OCI-LY7 (cell line): ENCODE measurements at regions not wholly inside any gene's neighbourhood (a gene's known extent, or its start where the extent isn't known, plus 50 kb on each side); places are given as distances from the start of the nearest gene placed in this dataset.

ENCODE experiments used
- BruUV-seq: library from RNA; stranded (reverse); fragments of 400-500 nt; replicated peaks from 2 replicates; lab custom pipeline; 2021; lab: Mats Ljungman, UMichigan
- CTCF ChIA-PET: fragments of 300-600 bp; sonication (Branson Sonifier 250); formaldehyde crosslinking; loops from one replicate; lab custom pipeline; 2022; ENCODE audit warnings: antibody characterized with exemption; ENCODE audit not compliant: unreplicated experiment; lab: Charles Lee
- POLR2A ChIA-PET: fragments of 300-600 bp; sonication (Branson Sonifier 250); formaldehyde crosslinking; loops from one replicate; lab custom pipeline; 2022; ENCODE audit warnings: antibody characterized with exemption; lab: Charles Lee
- DNase-seq: peaks from one replicate; pipeline ENCODE4 v3.0.0-alpha.2; 2015; ENCODE audit warnings: low spot score
- H2AFZ ChIP-seq: fragments of 200-600 bp; sonication (generic), shearing (Covaris generic); 2 replicates; pipeline ENCODE4 v1.6.1; 2014; ENCODE audit warnings: mild to moderate bottlenecking, antibody characterized with exemption, low read length, moderate library complexity
- H3K27ac ChIP-seq: fragments of 200-600 bp; sonication (generic); 2 replicates; pipeline ENCODE4 v1.5.1; 2014; ENCODE audit warnings: mixed run types, low read depth, mild to moderate bottlenecking, moderate library complexity, low read length, inconsistent platforms; ENCODE audit not compliant: poor library complexity, severe bottlenecking
- H3K36me3 ChIP-seq: fragments of 200-600 bp; sonication (generic); 2 replicates; pipeline ENCODE4 v1.6.1; 2014; ENCODE audit warnings: mild to moderate bottlenecking, antibody characterized with exemption, low read length, moderate library complexity, mixed read lengths; ENCODE audit not compliant: insufficient read depth
- H3K4me1 ChIP-seq: fragments of 200-600 bp; sonication (generic); 2 replicates; pipeline ENCODE4 v1.5.1; 2014; ENCODE audit warnings: mild to moderate bottlenecking, low read length; ENCODE audit not compliant: insufficient read depth, poor library complexity, severe bottlenecking
- H3K4me2 ChIP-seq: fragments of 200-600 bp; sonication (generic); 2 replicates; pipeline ENCODE4 v1.6.1; 2014; ENCODE audit warnings: mild to moderate bottlenecking, low read length
- H3K4me3 ChIP-seq: fragments of 200-600 bp; sonication (generic); 2 replicates; pipeline ENCODE4 v1.5.1; 2014; ENCODE audit warnings: mild to moderate bottlenecking, low read depth, low read length; ENCODE audit not compliant: poor library complexity, severe bottlenecking
- H3K79me2 ChIP-seq: fragments of 200-600 bp; sonication (generic); 2 replicates; pipeline ENCODE4 v1.6.1; 2016; ENCODE audit warnings: low read depth, mild to moderate bottlenecking, low read length, moderate library complexity, mixed read lengths; ENCODE audit not compliant: insufficient read depth
- H3K9me2 ChIP-seq: fragments of 200-600 bp; sonication (generic); 2 replicates; pipeline ENCODE4 v1.6.1; 2016; ENCODE audit warnings: mild to moderate bottlenecking, low read length, mixed read lengths; ENCODE audit not compliant: insufficient read depth
- H3K9me3 ChIP-seq: fragments of 200-600 bp; sonication (generic); 2 replicates; pipeline ENCODE4 v1.6.1; 2014; ENCODE audit warnings: mild to moderate bottlenecking, mixed run types, low read length, mixed read lengths
- H4K20me1 ChIP-seq: fragments of 200-600 bp; sonication (generic); 2 replicates; pipeline ENCODE4 v1.6.1; 2014; ENCODE audit warnings: mild to moderate bottlenecking, antibody characterized with exemption, low read length, moderate library complexity, mixed read lengths; ENCODE audit not compliant: insufficient read depth
- CTCF ChIP-seq: fragments of 200-600 bp; sonication (generic); conservative IDR thresholded peaks from 2 replicates; pipeline ENCODE4 v1.5.1; 2014; ENCODE audit warnings: mild to moderate bottlenecking, antibody characterized with exemption, low read length, moderate library complexity, mixed read lengths
- EZH2phosphoT487 ChIP-seq: fragments of 200-600 bp; sonication (generic); IDR thresholded peaks from 2 replicates; pipeline ENCODE4 v1.6.1; 2018; ENCODE audit warnings: low read depth, borderline replicate concordance, mild to moderate bottlenecking, mixed run types, antibody characterized with exemption, low read length, moderate library complexity, mixed read lengths
- intact Hi-C: fragments of 100-400 bp; cut with micrococcal nuclease; formaldehyde crosslinking; loops from one replicate; pipeline ENCODE4 v1.10.0; 2022; ENCODE audit not compliant: unreplicated experiment

DNA sequence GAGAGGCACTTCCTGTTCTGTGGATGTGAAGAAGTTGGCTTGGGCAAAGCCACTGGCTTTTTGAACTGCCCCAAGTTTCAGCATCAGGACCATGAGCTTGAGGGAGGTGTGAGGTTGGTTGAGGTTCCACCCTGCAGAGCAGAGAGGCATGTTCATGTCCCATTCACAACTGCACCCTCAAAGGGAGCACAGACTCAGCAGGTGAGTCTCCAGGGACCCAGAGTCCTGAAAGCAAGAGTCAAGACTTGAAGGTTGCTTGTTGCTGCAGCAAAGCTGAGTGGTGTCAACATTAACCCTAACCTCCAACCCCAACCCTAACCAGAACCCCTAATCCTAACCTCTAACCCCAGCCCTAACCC, 556.3 kb downstream of the BRD1 start:
- POLR2A ChIA-PET, result no interaction called here
- BruUV-seq, result no TSS peak

GRCh38 chr22:49270595-49271368, 556.9 kb downstream of the BRD1 start:
- CTCF ChIA-PET, result no interaction called here
- H3K4me2 ChIP-seq, result no peak overlapping the region
- POLR2A ChIA-PET, result no interaction called here
- no peak for TF ChIP-seq EZH2phosphoT487
- no peak for TF ChIP-seq CTCF
- intact Hi-C loops, result no loop called here
- no peak for DNase-seq
- no TSS peak for BruUV-seq
- H3K36me3 ChIP-seq, result no peaks in the 10 kb centered on the region
- no peak overlapping the region for H2AFZ ChIP-seq
- no peak overlapping the region for H3K27ac ChIP-seq
- H4K20me1 ChIP-seq, result no peaks in the 10 kb centered on the region
- H3K79me2 ChIP-seq, result no peaks in the 10 kb centered on the region
- H3K9me2 ChIP-seq, result no peaks in the 10 kb centered on the region
- no peak overlapping the region for H3K4me3 ChIP-seq
- H3K4me1 ChIP-seq, result no peaks in the 10 kb centered on the region
- no peaks in the 10 kb centered on the region for H3K9me3 ChIP-seq

More for the DNA sequence above, 556.3 kb downstream of the BRD1 start:
- no peaks in the 10 kb centered on the region for H3K4me1 ChIP-seq
- TF ChIP-seq EZH2phosphoT487 (no peak), CTCF (no peak)
- H3K36me3 ChIP-seq, result no peaks in the 10 kb centered on the region
- no peaks in the 10 kb centered on the region for H3K9me3 ChIP-seq
- CTCF ChIA-PET, result no interaction called here
- no peak overlapping the region for H3K27ac ChIP-seq
- no peak for DNase-seq
- H4K20me1 ChIP-seq, result no peaks in the 10 kb centered on the region
- H3K4me3 ChIP-seq, result no peak overlapping the region
- intact Hi-C loops, result no loop called here
- no peak overlapping the region for H3K4me2 ChIP-seq
- H3K79me2 ChIP-seq, result no peaks in the 10 kb centered on the region
- H2AFZ ChIP-seq, result no peak overlapping the region
- no peaks in the 10 kb centered on the region for H3K9me2 ChIP-seq

GRCh38 chr22:49269928-49270327, 557.7 kb downstream of the BRD1 start:
- Histone ChIP-seq H3K36me3 (no peaks in the 10 kb centered on the region), H3K4me2 (no peak overlapping the region), H3K9me2 (no peaks in the 10 kb centered on the region), H3K4me1 (no peaks in the 10 kb centered on the region), H4K20me1 (no peaks in the 10 kb centered on the region), H3K9me3 (no peaks in the 10 kb centered on the region), H3K27ac (no peak overlapping the region), H3K79me2 (no peaks in the 10 kb centered on the region), H3K4me3 (no peak overlapping the region), H2AFZ (no peak overlapping the region)
- ChIA-PET POLR2A (no interaction called here), CTCF (no interaction called here)
- TF ChIP-seq EZH2phosphoT487, result no peak
- TF ChIP-seq CTCF, result no peak
- no TSS peak for BruUV-seq
- DNase-seq, result no peak
- intact Hi-C loops, result no loop called here
